ENCODE measurements at regions not wholly inside any gene's neighbourhood (a gene's known extent, or its start where the extent isn't known, plus 50 kb on each side); places are given as distances from the start of the nearest gene placed in this dataset.
A peak's percentile ranks its signal among the peaks of the same experiment; 100 is the strongest.

DNA sequence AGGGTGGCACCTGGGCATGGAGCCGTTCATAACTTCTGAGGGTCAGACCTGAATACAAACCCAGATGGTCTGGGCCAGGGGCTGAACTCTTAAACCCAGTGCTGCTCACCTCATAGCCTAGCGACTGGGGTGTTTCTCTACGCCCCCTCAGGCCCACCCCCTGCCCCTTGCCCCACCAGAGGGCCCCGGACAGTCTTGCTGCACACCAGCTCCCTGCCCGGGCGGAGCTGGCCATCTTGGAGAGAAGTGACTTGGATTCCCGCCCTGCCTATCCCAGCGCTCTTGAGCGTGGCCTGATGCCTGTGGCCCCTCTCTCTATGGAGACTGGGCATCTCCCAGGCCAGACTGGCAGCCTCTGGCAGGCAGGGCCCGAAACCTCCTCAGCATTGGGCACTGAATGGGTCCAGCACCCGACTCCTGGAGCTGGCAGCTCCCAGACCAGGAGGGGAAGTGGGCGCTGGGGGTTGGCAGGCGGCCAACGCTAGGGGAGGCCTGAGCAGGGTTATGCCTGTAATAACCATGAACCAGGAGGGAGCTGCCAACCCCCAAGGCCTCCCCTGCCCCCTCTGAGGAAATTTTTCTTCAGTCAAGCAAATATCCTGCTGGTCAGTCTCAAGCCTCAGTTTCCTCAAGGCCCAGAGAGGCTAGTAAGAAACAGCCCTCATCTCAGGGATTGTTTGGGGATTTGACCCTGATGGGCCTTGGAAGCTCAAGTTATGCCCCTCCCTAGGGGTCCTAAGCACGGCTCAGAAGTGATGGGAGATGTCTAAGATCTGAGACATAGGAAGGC lies 169.5 kb downstream of the VEGFA start:
- H3K4me1 ChIP-seq, result no peaks in the 10 kb centered on the region
- H3K27ac ChIP-seq, result no peak overlapping the region
- no peaks in the 10 kb centered on the region for H3K27me3 ChIP-seq
- no peak overlapping the region for H3K4me3 ChIP-seq
- DNase-seq, result peak; percentile 59
- 81 to 84% methylated on average over 15 of the region's 15 CpGs for WGBS, 2 donors
- TF ChIP-seq EP300 (IDR thresholded peaks at IDR 0.05) (no peak), POLR2AphosphoS5 (IDR thresholded peaks at IDR 0.05) (no peak), POLR2A (IDR thresholded peaks at IDR 0.05) (no peak)
- TF ChIP-seq, protein P1, sequence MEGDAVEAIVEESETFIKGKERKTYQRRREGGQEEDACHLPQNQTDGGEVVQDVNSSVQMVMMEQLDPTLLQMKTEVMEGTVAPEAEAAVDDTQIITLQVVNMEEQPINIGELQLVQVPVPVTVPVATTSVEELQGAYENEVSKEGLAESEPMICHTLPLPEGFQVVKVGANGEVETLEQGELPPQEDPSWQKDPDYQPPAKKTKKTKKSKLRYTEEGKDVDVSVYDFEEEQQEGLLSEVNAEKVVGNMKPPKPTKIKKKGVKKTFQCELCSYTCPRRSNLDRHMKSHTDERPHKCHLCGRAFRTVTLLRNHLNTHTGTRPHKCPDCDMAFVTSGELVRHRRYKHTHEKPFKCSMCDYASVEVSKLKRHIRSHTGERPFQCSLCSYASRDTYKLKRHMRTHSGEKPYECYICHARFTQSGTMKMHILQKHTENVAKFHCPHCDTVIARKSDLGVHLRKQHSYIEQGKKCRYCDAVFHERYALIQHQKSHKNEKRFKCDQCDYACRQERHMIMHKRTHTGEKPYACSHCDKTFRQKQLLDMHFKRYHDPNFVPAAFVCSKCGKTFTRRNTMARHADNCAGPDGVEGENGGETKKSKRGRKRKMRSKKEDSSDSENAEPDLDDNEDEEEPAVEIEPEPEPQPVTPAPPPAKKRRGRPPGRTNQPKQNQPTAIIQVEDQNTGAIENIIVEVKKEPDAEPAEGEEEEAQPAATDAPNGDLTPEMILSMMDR (IDR thresholded peaks at IDR 0.05), result no peak
- intact Hi-C loops (cut with DNase I), result no loop called here
- H3K36me3 ChIP-seq, result no peaks in the 10 kb centered on the region
- no peaks in the 10 kb centered on the region for H3K9me3 ChIP-seq

DNA sequence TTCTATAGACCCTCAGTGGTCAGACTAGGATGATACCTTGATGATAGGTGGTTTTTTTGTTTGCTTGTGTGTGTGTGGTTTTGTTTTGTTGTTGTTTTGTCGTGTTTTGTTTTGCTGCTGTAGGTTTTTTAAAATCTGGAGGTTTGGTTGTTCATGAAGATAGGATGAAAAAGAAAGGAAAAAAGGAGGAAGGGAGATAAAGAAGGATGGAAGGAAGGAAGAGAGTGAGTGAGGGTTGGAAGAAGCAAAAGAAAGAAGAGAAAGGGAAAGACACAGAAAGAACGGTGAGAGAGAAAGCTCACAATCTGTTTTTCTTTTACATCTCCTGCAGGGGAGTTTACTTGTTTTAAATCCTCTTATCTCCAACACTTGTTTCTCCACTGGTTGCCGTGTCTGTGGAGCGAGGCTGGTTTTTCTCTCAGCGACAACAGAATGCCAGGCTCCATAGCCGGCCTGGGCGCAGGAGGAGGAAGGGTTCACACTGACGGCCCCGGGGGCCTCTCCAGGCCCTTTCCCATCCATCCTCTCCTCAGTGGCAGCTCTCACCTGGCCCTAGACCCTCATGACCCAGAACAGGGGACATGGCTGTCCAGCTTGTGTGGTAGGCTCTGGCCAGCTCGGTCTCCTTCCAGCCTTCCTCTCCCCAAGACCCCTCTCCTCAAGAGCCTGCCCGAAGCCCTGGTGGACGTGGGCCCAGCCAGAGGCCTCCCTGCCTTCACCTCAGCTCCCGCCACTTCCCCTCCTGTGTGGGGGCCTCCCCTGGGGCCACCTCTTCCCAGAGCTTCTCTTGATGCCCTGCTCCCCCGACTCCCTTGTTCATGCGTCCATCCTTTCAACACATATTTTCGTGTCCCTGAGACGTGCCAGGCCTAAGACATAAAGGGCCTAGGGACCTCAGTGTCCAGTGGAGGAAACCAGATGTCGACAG lies 168.4 kb downstream of the VEGFA start:
- H3K4me3 ChIP-seq, result no peak overlapping the region
- no peaks in the 10 kb centered on the region for H3K36me3 ChIP-seq
- DNase-seq, result peak; percentile 53
- intact Hi-C loops (cut with DNase I), result no loop called here
- WGBS, 2 donors, result 89 to 95% methylated on average over 18 of the region's 18 CpGs
- H3K9me3 ChIP-seq, result no peaks in the 10 kb centered on the region
- TF ChIP-seq POLR2A (IDR thresholded peaks at IDR 0.05) (no peak), EP300 (IDR thresholded peaks at IDR 0.05) (no peak), POLR2AphosphoS5 (IDR thresholded peaks at IDR 0.05) (no peak)
- TF ChIP-seq, protein P1 (IDR thresholded peaks at IDR 0.05), result no peak
- no peaks in the 10 kb centered on the region for H3K27me3 ChIP-seq
- H3K27ac ChIP-seq, result no peak overlapping the region
- H3K4me1 ChIP-seq, result peaks cover 0 to 4% (median 0%) of the 10 kb centered on the region in 4 donors

DNA sequence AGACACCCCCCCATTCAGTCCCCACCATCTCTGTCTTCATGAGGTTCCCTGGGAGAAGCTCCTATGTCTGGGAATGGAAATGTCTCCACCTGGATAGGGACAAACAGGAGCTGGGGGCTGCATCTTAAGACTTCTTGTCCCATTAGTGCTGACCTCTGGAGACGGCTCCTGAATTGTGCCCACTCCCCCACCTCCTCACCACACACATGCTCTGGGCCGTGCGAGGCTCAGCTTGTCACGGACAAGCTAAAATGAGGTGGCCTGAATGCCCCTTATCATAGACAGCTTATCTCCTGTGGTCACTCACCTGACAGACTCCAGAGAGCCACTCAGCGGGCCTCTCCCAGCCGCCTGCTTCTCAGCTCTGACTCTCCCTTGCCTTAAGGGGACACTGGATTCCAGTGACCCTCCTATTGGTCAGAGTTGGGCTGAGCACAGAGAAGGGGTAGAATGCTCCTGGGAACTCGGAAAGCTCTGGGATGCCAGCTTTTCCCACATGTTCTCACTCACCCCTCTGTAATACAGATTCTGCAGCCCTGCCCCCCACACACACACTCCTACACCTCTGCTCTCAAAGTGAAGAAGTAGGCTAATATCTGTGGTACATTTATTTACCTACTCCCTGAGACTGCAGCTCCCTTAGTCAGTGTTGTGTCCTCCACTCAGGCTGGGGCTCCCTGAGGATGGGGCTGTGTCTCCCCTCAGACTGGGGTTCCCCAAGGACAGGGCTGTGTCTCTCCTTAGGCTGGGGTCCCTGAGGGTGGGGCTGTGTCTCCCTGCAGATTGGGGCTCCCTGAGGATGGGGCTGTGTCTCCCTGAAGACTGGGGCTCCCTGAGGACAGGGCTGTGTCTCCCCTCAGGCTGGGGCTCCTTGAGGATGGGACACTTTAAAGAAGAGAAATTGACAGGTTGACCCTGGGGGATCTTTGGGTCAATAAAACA lies 167.5 kb downstream of the VEGFA start:
- Histone ChIP-seq H3K27ac (no peak overlapping the region), H3K4me3 (no peak overlapping the region), H3K36me3 (no peaks in the 10 kb centered on the region), H3K27me3 (no peaks in the 10 kb centered on the region), H3K9me3 (no peaks in the 10 kb centered on the region), H3K4me1 (peaks cover 0 to 11% (median 0%) of the 10 kb centered on the region in 4 donors)
- intact Hi-C loops (cut with DNase I), result no loop called here
- TF ChIP-seq POLR2AphosphoS5 (IDR thresholded peaks at IDR 0.05) (no peak), EP300 (IDR thresholded peaks at IDR 0.05) (no peak), POLR2A (IDR thresholded peaks at IDR 0.05) (no peak)
- TF ChIP-seq, protein P1 (IDR thresholded peaks at IDR 0.05), result no peak
- 90 to 93% methylated on average over 7 of the region's 7 CpGs for WGBS, 2 donors
- peak; percentile 46 for DNase-seq

DNA sequence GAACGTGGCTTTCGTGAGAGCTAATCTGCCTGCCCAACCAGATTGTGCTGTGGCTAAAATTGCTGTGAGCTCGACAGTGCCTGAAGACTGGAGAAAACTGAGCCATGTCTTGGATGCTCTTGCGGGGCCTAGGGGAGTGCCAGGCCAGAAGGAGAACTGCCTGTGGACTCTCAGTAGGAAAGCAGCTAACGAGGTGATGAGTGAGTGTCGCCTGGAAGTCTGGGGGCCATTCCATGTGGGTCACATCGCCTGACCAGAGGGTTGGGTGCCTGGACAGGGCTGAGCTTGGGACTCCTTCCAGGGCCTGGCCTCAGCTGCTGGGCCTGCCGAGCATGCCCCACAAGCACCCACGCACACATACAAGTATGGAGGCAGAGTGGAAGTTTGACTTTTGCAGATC lies 166.5 kb downstream of the VEGFA start:
- Histone ChIP-seq H3K27ac (no peak overlapping the region), H3K9me3 (no peaks in the 10 kb centered on the region), H3K27me3 (no peaks in the 10 kb centered on the region), H3K4me3 (no peak overlapping the region), H3K36me3 (no peaks in the 10 kb centered on the region), H3K4me1 (peaks cover 0 to 11% (median 0%) of the 10 kb centered on the region in 4 donors)
- intact Hi-C loops (cut with DNase I), result no loop called here
- peak; percentile 52 for DNase-seq
- TF ChIP-seq POLR2A (IDR thresholded peaks at IDR 0.05) (no peak), POLR2AphosphoS5 (IDR thresholded peaks at IDR 0.05) (no peak), EP300 (IDR thresholded peaks at IDR 0.05) (no peak)
- TF ChIP-seq, protein P1 (IDR thresholded peaks at IDR 0.05), result no peak
- 91 to 92% methylated on average over 9 of the region's 9 CpGs for WGBS, 2 donors

Measured in sigmoid colon (tissue), 6 donors.